Uterus (tissue), 2 donors: ENCODE measurements at regions not wholly inside any gene's neighbourhood (a gene's known extent, or its start where the extent isn't known, plus 50 kb on each side); places are given as distances from the start of the nearest gene placed in this dataset.

Experiments
- CTCF ChIP-seq, 4 experiments: fragments of 200-600 bp in 2 of 4; fragments of 450-650 bp in 2 of 4; sonication (generic) in 2 of 4; IDR thresholded peaks; one replicate each; pipeline ENCODE4 v1.5.1; 2016 to 2019; ENCODE audit warnings: antibody characterized with exemption in 4 of 4, mild to moderate bottlenecking in 2 of 4, moderate library complexity in 1 of 4
- POLR2A ChIP-seq, 2 donors: fragments of 450-650 bp; IDR thresholded peaks; one replicate each; pipeline ENCODE4 v1.6.1; 2016; ENCODE audit warnings: antibody characterized with exemption in 2 of 2, mild to moderate bottlenecking in 1 of 2, moderate library complexity in 1 of 2

- TF ChIP-seq POLR2A (IDR thresholded peaks at IDR 0.05) (no peak), CTCF (IDR thresholded peaks at IDR 0.05) (no peak)
Measured at GRCh38 chr11:116535120-116535519, 237.7 kb downstream of the BUD13 start.
